ENCODE measurements at regions not wholly inside any gene's neighbourhood (a gene's known extent, or its start where the extent isn't known, plus 50 kb on each side); places are given as distances from the start of the nearest gene placed in this dataset.

DNA sequence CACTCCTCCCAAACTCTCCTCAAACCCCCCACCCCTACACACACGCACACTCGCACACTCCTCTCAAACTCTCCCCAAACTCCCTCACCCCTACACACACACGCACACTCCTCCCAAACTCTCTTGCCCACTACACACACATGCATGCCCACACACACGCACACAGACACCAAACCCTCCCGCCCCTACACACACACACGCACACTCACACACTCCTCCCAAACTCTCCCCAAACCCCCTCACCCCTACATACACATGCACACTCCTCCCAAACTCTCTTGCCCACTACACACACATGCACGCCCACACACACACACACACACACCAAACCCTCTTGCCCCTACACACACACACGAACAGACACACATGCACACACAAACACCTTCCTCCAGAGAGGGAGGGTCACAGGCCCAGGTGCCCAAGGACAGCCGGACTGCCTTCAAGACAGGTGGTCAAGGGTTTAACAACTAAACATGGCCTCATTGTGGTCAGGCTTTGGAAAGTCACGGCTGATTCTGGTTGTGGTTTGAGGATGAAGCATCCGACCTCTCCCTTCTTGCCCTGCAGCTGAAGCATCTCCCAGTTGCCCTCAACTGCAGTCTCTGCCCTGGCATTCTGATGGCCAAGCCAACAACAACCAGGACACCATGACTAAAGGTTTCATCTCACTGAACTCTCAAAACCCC, 72.3 kb upstream of the SNTG2 start:
- no peak for TF ChIP-seq CTCF (IDR thresholded peaks at IDR 0.05; ENCODE audit: control insufficient read depth, insufficient read depth, low read depth, low read length, missing control alignments)
- no peak overlapping the region for H3K4me3 ChIP-seq (ENCODE audit: control insufficient read depth, low read depth, low read length)
- no peak for DNase-seq (ENCODE audit: low read depth)

DNA sequence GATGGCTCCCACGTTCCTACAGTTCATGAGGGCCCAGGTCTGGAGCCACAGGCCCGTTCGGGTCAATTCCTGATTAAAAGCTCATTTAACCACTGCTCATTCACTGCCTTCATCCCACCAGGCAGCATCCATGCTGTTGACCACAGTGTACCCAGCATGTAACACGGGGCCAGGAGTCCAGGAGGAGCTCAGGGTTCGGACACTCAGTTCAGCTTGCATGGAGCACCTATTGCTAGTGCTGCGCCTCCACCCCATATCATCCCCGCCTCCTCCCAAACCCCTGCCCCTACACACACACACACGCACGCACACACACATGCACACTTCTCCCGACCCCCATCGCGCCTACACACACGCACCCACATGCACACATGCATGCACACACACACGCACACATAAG, 72.9 kb upstream of the SNTG2 start:
- H3K4me3 ChIP-seq (ENCODE audit: control insufficient read depth, low read depth, low read length), result no peak overlapping the region
- DNase-seq (ENCODE audit: low read depth), result no peak
- no peak for TF ChIP-seq CTCF (IDR thresholded peaks at IDR 0.05; ENCODE audit: control insufficient read depth, insufficient read depth, low read depth, low read length, missing control alignments)

GRCh38 chr2:875687-876615, 74.7 kb upstream of the SNTG2 start:
- TF ChIP-seq CTCF (IDR thresholded peaks at IDR 0.05; ENCODE audit: control insufficient read depth, insufficient read depth, low read depth, low read length, missing control alignments), result no peak
- DNase-seq (ENCODE audit: low read depth), result no peak
- no peak overlapping the region for H3K4me3 ChIP-seq (ENCODE audit: control insufficient read depth, low read depth, low read length)

DNA sequence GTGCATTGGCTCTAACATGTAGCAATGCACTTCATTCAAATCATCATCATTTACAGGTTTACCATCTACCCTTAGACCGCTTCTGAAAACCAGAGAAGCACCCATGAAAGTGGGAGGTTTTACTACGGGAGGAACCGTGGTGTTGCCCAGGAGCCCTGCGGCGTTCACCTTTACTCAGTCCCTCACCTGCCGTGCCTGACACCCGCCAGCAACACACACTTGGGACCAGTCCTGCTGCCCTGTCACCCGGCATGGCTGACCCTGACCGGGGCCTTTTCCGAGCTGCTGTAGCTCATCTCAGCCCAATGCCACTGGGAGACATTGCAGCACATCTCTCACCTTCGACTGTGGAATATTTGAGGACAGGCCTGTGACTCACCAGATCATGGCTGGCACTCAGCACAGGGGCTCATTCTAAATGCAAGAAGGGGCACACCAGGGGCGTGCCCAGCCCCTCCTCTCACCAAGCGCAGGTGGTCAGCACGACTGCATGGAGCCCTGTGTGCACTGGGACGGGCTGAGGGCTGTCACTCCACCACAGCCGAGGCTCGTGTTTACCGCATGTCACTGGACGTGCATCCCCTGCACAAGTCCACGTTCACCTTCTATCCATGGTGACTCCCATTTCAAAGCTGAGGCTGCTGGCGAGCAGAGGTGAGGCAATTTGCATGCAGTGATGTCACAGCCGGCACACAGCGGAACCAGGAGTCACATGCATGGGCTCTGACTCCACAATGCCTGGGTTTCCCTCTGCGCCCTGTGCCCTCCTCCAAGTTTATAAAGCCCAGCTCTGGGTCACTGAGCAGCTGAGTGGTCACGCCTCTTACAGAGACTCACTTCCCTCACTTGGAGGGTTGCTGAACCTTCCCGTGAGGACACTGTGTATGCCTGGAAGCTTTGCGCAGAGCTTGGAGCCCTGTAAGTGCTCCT, 76.7 kb upstream of the SNTG2 start:
- no peak overlapping the region for H3K4me3 ChIP-seq (ENCODE audit: control insufficient read depth, low read depth, low read length)
- DNase-seq (ENCODE audit: low read depth), result no peak
- TF ChIP-seq CTCF (IDR thresholded peaks at IDR 0.05; ENCODE audit: control insufficient read depth, insufficient read depth, low read depth, low read length, missing control alignments), result no peak

DNA sequence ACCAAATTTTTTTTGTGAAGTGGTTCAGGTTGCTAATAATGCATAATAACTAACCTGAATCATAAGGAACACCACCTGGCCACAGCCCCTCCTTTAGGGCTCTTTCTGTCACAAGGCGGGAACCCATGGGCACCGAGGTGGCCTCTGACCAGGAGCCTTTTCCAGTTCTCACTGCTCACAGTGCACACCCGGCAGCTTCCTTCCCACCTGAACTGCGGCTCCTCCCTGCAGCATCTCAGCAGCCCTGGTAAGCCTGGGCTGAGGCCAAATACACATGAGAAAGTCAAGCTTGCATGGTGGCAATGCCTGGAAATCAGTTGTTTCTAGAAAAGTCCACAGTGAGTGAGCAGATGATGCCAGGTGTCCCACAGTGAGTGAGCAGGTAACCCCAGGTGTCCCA, 77.6 kb upstream of the SNTG2 start:
- no peak for TF ChIP-seq CTCF (IDR thresholded peaks at IDR 0.05; ENCODE audit: control insufficient read depth, insufficient read depth, low read depth, low read length, missing control alignments)
- H3K4me3 ChIP-seq (ENCODE audit: control insufficient read depth, low read depth, low read length), result no peak overlapping the region
- no peak for DNase-seq (ENCODE audit: low read depth)

Data from AG09309 (cell line).